Osteoblast (primary cell): ENCODE measurements at regions not wholly inside any gene's neighbourhood (a gene's known extent, or its start where the extent isn't known, plus 50 kb on each side); places are given as distances from the start of the nearest gene placed in this dataset.

Experiments used
- DNase-seq: peaks from one replicate; pipeline ENCODE4 v3.0.0; 2011; ENCODE audit warnings: low spot score, mixed read lengths; ENCODE audit not compliant: insufficient read length; ENCODE audit errors: missing footprints
- H2AFZ ChIP-seq: 2 replicates; pipeline ENCODE4 v1.6.0; 2011; ENCODE audit warnings: mild to moderate bottlenecking, low read length
- H3K27ac ChIP-seq: 2 replicates; pipeline ENCODE4 v1.5.1; 2011; ENCODE audit warnings: mild to moderate bottlenecking, low read depth, low read length, moderate library complexity
- H3K27me3 ChIP-seq: 2 replicates; pipeline ENCODE4 v1.6.0; 2012; ENCODE audit warnings: mild to moderate bottlenecking, control low read depth, inconsistent platforms, low read length, moderate library complexity; ENCODE audit not compliant: insufficient read depth
- H3K36me3 ChIP-seq: 2 replicates; pipeline ENCODE4 v1.5.1; 2011; ENCODE audit warnings: mild to moderate bottlenecking, low read length, control low read depth, moderate library complexity; ENCODE audit not compliant: insufficient read depth
- H3K4me1 ChIP-seq: 2 replicates; pipeline ENCODE4 v1.5.1; 2011; ENCODE audit warnings: mild to moderate bottlenecking, low read length, control low read depth, moderate library complexity; ENCODE audit not compliant: insufficient read depth
- H3K4me2 ChIP-seq: 2 replicates; pipeline ENCODE4 v1.6.0; 2011; ENCODE audit warnings: mild to moderate bottlenecking, low read length; ENCODE audit not compliant: insufficient read depth
- H3K4me3 ChIP-seq: fragments of 200-600 bp; sonication (generic); 3 replicates; pipeline ENCODE4 v1.5.1; 2012; ENCODE audit warnings: mild to moderate bottlenecking, low read length, inconsistent platforms; ENCODE audit not compliant: insufficient read depth
- H3K79me2 ChIP-seq: 2 replicates; pipeline ENCODE4 v1.6.0; 2012; ENCODE audit warnings: mild to moderate bottlenecking, low read length, control low read depth, inconsistent platforms; ENCODE audit not compliant: insufficient read depth
- H3K9me3 ChIP-seq: 2 replicates; pipeline ENCODE4 v1.5.1; 2011; ENCODE audit warnings: low read depth, low read length, control low read depth
- H4K20me1 ChIP-seq: 2 replicates; pipeline ENCODE4 v1.6.0; 2012; ENCODE audit warnings: mild to moderate bottlenecking, low read length, control low read depth; ENCODE audit not compliant: insufficient read depth
- CTCF ChIP-seq: IDR thresholded peaks from 2 replicates; pipeline ENCODE4 v1.5.1; 2011; ENCODE audit warnings: mild to moderate bottlenecking, low read depth, low read length, moderate library complexity; ENCODE audit errors: extremely low read depth

- H3K27me3 ChIP-seq = no peaks in the 10 kb centered on the region
- H4K20me1 ChIP-seq = no peaks in the 10 kb centered on the region
- H3K36me3 ChIP-seq = no peaks in the 10 kb centered on the region
- no peak for DNase-seq
- no peak overlapping the region for H3K4me2 ChIP-seq
- H2AFZ ChIP-seq = no peak overlapping the region
- no peaks in the 10 kb centered on the region for H3K79me2 ChIP-seq
- no peaks in the 10 kb centered on the region for H3K9me3 ChIP-seq
- TF ChIP-seq CTCF = no peak
- H3K4me3 ChIP-seq = no peak overlapping the region
- no peaks in the 10 kb centered on the region for H3K4me1 ChIP-seq
- H3K27ac ChIP-seq = no peak overlapping the region
Measured at GRCh38 chr4:123206016-123206415, 190.6 kb upstream of the SPRY1 start.

- Histone ChIP-seq H3K9me3 (no peaks in the 10 kb centered on the region), H3K4me3 (no peak overlapping the region), H3K79me2 (no peaks in the 10 kb centered on the region), H3K27me3 (no peaks in the 10 kb centered on the region), H3K27ac (no peak overlapping the region), H4K20me1 (no peaks in the 10 kb centered on the region), H2AFZ (no peak overlapping the region), H3K4me1 (no peaks in the 10 kb centered on the region), H3K4me2 (no peak overlapping the region), H3K36me3 (no peaks in the 10 kb centered on the region)
- no peak for DNase-seq
- no peak for TF ChIP-seq CTCF
Measured at GRCh38 chr4:123209436-123209835, 187.2 kb upstream of the SPRY1 start.

- Histone ChIP-seq H3K4me2 (no peak overlapping the region), H3K27me3 (no peaks in the 10 kb centered on the region), H3K9me3 (no peaks in the 10 kb centered on the region), H2AFZ (no peak overlapping the region), H3K27ac (no peak overlapping the region), H3K79me2 (no peaks in the 10 kb centered on the region), H3K4me1 (no peaks in the 10 kb centered on the region), H3K36me3 (no peaks in the 10 kb centered on the region), H4K20me1 (no peaks in the 10 kb centered on the region), H3K4me3 (no peak overlapping the region)
- no peak for DNase-seq
- TF ChIP-seq CTCF = no peak
Measured at GRCh38 chr4:123215536-123215935, 181.1 kb upstream of the SPRY1 start.

- Histone ChIP-seq H3K4me3 (no peak overlapping the region), H3K79me2 (no peaks in the 10 kb centered on the region), H3K4me2 (no peak overlapping the region), H3K9me3 (no peaks in the 10 kb centered on the region), H3K36me3 (no peaks in the 10 kb centered on the region), H3K27ac (no peak overlapping the region), H2AFZ (no peak overlapping the region), H4K20me1 (no peaks in the 10 kb centered on the region), H3K4me1 (no peaks in the 10 kb centered on the region), H3K27me3 (no peaks in the 10 kb centered on the region)
- no peak for TF ChIP-seq CTCF
- DNase-seq = no peak
Measured at GRCh38 chr4:123216543-123216942, 180.1 kb upstream of the SPRY1 start.
